ENCODE measurements at regions not wholly inside any gene's neighbourhood (a gene's known extent, or its start where the extent isn't known, plus 50 kb on each side); places are given as distances from the start of the nearest gene placed in this dataset.

DNA sequence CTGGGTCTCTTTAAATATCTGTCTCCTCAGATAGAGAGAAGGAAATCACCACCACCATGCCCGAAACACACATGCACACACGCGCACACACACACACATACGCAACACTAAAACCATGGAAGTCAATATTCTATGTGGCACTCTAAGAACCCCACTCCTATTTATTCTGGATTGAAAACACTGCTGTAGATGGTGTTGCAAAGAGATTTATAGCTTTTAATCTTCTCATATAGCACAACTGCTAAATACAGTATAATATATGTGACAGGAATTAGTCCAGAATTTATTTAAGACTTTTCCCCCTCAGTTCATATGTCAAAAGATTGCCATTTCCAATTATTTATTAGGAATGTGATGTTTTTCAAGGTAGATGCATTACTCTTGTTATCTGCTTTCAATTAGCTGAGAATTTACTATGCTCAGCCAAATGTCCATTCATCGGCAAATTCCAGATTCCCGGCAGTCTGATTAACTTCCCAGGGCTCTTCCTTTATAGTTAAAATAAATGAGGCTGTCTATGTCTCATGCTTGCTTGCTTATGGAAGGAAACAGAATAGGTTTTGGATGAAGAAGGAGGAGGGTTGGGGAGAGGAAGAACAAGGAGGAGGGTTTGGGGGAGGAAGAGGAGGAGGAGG, 115.4 kb upstream of the NDP start:
- Histone ChIP-seq H3K9ac (ENCODE audit: insufficient read depth, low read depth, low read length) (no peak overlapping the region), H3K36me3 (replicated peaks in 1 of 2; ENCODE audit: control insufficient read depth in 1 of 2, insufficient read depth in 2 of 2, low read length in 2 of 2) (no peaks in the 10 kb centered on the region), H3K4me2 (ENCODE audit: low read depth, low read length) (no peak overlapping the region), H3K4me1 (ENCODE audit: insufficient read depth, low read length) (peaks cover 13% of the 10 kb centered on the region), H2AFZ (ENCODE audit: low read length) (no peak overlapping the region), H3K27ac (ENCODE audit: extremely low read length, insufficient read depth, low read length) (no peak overlapping the region), H3K79me2 (ENCODE audit: insufficient read depth, low read length) (no peaks in the 10 kb centered on the region), H3K4me3 (replicated peaks in 1 of 3; ENCODE audit: insufficient read depth in 1 of 3, low read depth in 2 of 3, low read length in 3 of 3) (no peak overlapping the region), H3K9me3 (ENCODE audit: low read length) (no peaks in the 10 kb centered on the region), H4K20me1 (ENCODE audit: insufficient read depth, low read length) (no peaks in the 10 kb centered on the region), H3K27me3 (ENCODE audit: control insufficient read depth in 1 of 2, insufficient read depth in 2 of 2, low read length in 2 of 2) (no peaks in the 10 kb centered on the region)
- intact Hi-C loops (cut with micrococcal nuclease; ENCODE audit: unreplicated experiment) (no loop called here), in situ Hi-C loops (cut with HindIII; ENCODE audit: extremely low pct_ligation_motif_present, low pct_unique_long_range_greater_than_20kb) (no loop called here)
- no peak for ATAC-seq
- no TSS peak for BruUV-seq (replicated peaks)
- POLR2A ChIA-PET = no interaction called here
- no peak for DNase-seq (ENCODE audit: low spot score)
- no peak for FAIRE-seq
- CTCF ChIA-PET (ENCODE audit: low intra/inter-chr PET ratio, low total read pairs) = no interaction called here
- WGBS (ENCODE audit: low lambda C conversion rate) = 67% methylated on average over 6 of the region's 6 CpGs
- TF ChIP-seq SP140L (CRISPR knock-in tag; IDR thresholded peaks at IDR 0.05; ENCODE audit: borderline replicate concordance) = no peak
- TF ChIP-seq ZNF891 (CRISPR knock-in tag; IDR thresholded peaks at IDR 0.05) = no peak
- TF ChIP-seq ZNF282 (IDR thresholded peaks at IDR 0.05; ENCODE audit: partially characterized antibody) = no peak
- TF ChIP-seq ZNF839 (CRISPR knock-in tag; IDR thresholded peaks at IDR 0.05; ENCODE audit: borderline replicate concordance) = no peak
- TF ChIP-seq PREB (CRISPR knock-in tag; IDR thresholded peaks at IDR 0.05) = no peak
- TF ChIP-seq ZNF792 (CRISPR knock-in tag; IDR thresholded peaks at IDR 0.05) = no peak
- TF ChIP-seq, protein P1, sequence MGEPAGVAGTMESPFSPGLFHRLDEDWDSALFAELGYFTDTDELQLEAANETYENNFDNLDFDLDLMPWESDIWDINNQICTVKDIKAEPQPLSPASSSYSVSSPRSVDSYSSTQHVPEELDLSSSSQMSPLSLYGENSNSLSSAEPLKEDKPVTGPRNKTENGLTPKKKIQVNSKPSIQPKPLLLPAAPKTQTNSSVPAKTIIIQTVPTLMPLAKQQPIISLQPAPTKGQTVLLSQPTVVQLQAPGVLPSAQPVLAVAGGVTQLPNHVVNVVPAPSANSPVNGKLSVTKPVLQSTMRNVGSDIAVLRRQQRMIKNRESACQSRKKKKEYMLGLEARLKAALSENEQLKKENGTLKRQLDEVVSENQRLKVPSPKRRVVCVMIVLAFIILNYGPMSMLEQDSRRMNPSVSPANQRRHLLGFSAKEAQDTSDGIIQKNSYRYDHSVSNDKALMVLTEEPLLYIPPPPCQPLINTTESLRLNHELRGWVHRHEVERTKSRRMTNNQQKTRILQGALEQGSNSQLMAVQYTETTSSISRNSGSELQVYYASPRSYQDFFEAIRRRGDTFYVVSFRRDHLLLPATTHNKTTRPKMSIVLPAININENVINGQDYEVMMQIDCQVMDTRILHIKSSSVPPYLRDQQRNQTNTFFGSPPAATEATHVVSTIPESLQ (CRISPR knock-in tag; conservative IDR thresholded peaks at IDR 0.05) = no peak
- no peak for TF ChIP-seq NCOA2 (CRISPR knock-in tag; IDR thresholded peaks at IDR 0.05)
- TF ChIP-seq PAF1 (CRISPR knock-in tag; IDR thresholded peaks at IDR 0.05) = no peak
- no peak for TF ChIP-seq MTA3 (CRISPR knock-in tag; IDR thresholded peaks at IDR 0.05)
- TF ChIP-seq, protein P2, sequence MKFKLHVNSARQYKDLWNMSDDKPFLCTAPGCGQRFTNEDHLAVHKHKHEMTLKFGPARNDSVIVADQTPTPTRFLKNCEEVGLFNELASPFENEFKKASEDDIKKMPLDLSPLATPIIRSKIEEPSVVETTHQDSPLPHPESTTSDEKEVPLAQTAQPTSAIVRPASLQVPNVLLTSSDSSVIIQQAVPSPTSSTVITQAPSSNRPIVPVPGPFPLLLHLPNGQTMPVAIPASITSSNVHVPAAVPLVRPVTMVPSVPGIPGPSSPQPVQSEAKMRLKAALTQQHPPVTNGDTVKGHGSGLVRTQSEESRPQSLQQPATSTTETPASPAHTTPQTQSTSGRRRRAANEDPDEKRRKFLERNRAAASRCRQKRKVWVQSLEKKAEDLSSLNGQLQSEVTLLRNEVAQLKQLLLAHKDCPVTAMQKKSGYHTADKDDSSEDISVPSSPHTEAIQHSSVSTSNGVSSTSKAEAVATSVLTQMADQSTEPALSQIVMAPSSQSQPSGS (CRISPR knock-in tag; IDR thresholded peaks at IDR 0.05) = no peak
- no peak for TF ChIP-seq BCLAF1 (IDR thresholded peaks at IDR 0.05)
- TF ChIP-seq ZNF772 (CRISPR knock-in tag; IDR thresholded peaks at IDR 0.05) = no peak
- TF ChIP-seq, protein P3, sequence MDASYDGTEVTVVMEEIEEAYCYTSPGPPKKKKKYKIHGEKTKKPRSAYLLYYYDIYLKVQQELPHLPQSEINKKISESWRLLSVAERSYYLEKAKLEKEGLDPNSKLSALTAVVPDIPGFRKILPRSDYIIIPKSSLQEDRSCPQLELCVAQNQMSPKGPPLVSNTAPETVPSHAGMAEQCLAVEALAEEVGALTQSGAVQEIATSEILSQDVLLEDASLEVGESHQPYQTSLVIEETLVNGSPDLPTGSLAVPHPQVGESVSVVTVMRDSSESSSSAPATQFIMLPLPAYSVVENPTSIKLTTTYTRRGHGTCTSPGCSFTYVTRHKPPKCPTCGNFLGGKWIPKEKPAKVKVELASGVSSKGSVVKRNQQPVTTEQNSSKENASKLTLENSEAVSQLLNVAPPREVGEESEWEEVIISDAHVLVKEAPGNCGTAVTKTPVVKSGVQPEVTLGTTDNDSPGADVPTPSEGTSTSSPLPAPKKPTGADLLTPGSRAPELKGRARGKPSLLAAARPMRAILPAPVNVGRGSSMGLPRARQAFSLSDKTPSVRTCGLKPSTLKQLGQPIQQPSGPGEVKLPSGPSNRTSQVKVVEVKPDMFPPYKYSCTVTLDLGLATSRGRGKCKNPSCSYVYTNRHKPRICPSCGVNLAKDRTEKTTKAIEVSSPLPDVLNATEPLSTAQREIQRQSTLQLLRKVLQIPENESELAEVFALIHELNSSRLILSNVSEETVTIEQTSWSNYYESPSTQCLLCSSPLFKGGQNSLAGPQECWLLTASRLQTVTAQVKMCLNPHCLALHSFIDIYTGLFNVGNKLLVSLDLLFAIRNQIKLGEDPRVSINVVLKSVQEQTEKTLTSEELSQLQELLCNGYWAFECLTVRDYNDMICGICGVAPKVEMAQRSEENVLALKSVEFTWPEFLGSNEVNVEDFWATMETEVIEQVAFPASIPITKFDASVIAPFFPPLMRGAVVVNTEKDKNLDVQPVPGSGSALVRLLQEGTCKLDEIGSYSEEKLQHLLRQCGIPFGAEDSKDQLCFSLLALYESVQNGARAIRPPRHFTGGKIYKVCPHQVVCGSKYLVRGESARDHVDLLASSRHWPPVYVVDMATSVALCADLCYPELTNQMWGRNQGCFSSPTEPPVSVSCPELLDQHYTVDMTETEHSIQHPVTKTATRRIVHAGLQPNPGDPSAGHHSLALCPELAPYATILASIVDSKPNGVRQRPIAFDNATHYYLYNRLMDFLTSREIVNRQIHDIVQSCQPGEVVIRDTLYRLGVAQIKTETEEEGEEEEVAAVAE (CRISPR knock-in tag; IDR thresholded peaks at IDR 0.05; ENCODE audit: borderline replicate concordance) = no peak
